Suprapubic skin (tissue), 4 donors: ENCODE measurements at regions not wholly inside any gene's neighbourhood (a gene's known extent, or its start where the extent isn't known, plus 50 kb on each side); places are given as distances from the start of the nearest gene placed in this dataset.
"Not testable (repeated sequence)": the region's sequence is repeated elsewhere in the genome, so short reads cannot be mapped to it uniquely, and the experiment has no call there.

Experiments used
- DNase-seq, 2 donors: peaks; one replicate each; pipeline ENCODE4 v3.0.0-alpha.2; 2019; ENCODE audit warnings: low spot score in 2 of 2
- H3K27ac ChIP-seq: fragments of 200-600 bp; sonication (generic); one replicate; pipeline ENCODE4 v1.5.1; 2019
- H3K27me3 ChIP-seq: fragments of 200-600 bp; sonication (generic); one replicate; pipeline ENCODE4 v1.5.1; 2019
- H3K36me3 ChIP-seq: fragments of 200-600 bp; sonication (generic); one replicate; pipeline ENCODE4 v1.5.1; 2019
- H3K4me1 ChIP-seq: fragments of 200-600 bp; sonication (generic); one replicate; pipeline ENCODE4 v1.5.1; 2019
- H3K4me3 ChIP-seq: fragments of 200-600 bp; sonication (generic); one replicate; pipeline ENCODE4 v1.5.1; 2019; ENCODE audit warnings: mild to moderate bottlenecking
- H3K9me3 ChIP-seq: fragments of 200-600 bp; sonication (generic); one replicate; pipeline ENCODE4 v1.5.1; 2019
- EP300 ChIP-seq: sonication (generic); formaldehyde crosslinking; IDR thresholded peaks from one replicate; pipeline ENCODE4 v1.6.1; 2017; ENCODE audit warnings: antibody characterized with exemption
- POLR2A ChIP-seq, 2 donors: fragments of 450-650 bp; IDR thresholded peaks; one replicate each; pipeline ENCODE4 v1.6.1; 2017; ENCODE audit warnings: antibody characterized with exemption in 2 of 2, mild to moderate bottlenecking in 2 of 2, moderate library complexity in 2 of 2
- POLR2AphosphoS5 ChIP-seq, 3 donors: sonication (generic); formaldehyde crosslinking; IDR thresholded peaks; one replicate each; pipeline ENCODE4 v1.6.1; 2017; ENCODE audit warnings: antibody characterized with exemption in 3 of 3
- WGBS: methylation state at CpG from one replicate; pipeline ENCODE4 v1.1.5; 2018; 5-methylcytosine and 5-hydroxymethylcytosine counted together
- TF ChIP-seq, protein P1 (sequence below), 2 donors: fragments of 200-600 bp in 1 of 2; fragments of 450-650 bp in 1 of 2; sonication (generic) in 1 of 2; IDR thresholded peaks; one replicate each; pipeline ENCODE4 v1.5.1; 2016 to 2019; ENCODE audit warnings: antibody characterized with exemption in 2 of 2, mild to moderate bottlenecking in 1 of 2, moderate library complexity in 1 of 2

GRCh38 chr5:138676002-138676401 lies 77.2 kb upstream of the CTNNA1 start:
- DNase-seq = no peak
- 94% methylated on average over 5 of the region's 5 CpGs for WGBS
- no peaks in the 10 kb centered on the region for H3K4me1 ChIP-seq
- H3K9me3 ChIP-seq = no peaks in the 10 kb centered on the region
- no peaks in the 10 kb centered on the region for H3K27me3 ChIP-seq
- TF ChIP-seq POLR2A (IDR thresholded peaks at IDR 0.05) (no peak), POLR2AphosphoS5 (IDR thresholded peaks at IDR 0.05) (no peak), EP300 (no peak)
- TF ChIP-seq, protein P1, sequence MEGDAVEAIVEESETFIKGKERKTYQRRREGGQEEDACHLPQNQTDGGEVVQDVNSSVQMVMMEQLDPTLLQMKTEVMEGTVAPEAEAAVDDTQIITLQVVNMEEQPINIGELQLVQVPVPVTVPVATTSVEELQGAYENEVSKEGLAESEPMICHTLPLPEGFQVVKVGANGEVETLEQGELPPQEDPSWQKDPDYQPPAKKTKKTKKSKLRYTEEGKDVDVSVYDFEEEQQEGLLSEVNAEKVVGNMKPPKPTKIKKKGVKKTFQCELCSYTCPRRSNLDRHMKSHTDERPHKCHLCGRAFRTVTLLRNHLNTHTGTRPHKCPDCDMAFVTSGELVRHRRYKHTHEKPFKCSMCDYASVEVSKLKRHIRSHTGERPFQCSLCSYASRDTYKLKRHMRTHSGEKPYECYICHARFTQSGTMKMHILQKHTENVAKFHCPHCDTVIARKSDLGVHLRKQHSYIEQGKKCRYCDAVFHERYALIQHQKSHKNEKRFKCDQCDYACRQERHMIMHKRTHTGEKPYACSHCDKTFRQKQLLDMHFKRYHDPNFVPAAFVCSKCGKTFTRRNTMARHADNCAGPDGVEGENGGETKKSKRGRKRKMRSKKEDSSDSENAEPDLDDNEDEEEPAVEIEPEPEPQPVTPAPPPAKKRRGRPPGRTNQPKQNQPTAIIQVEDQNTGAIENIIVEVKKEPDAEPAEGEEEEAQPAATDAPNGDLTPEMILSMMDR (IDR thresholded peaks at IDR 0.05) = no peak
- no peaks in the 10 kb centered on the region for H3K36me3 ChIP-seq
- no peak overlapping the region for H3K27ac ChIP-seq
- H3K4me3 ChIP-seq = no peak overlapping the region

GRCh38 chr5:138668451-138669380 lies 84.5 kb upstream of the CTNNA1 start:
- H3K36me3 ChIP-seq = no peaks in the 10 kb centered on the region
- TF ChIP-seq POLR2AphosphoS5 (IDR thresholded peaks at IDR 0.05) (no peak), EP300 (no peak), POLR2A (IDR thresholded peaks at IDR 0.05) (no peak)
- TF ChIP-seq, protein P1 (IDR thresholded peaks at IDR 0.05) = no peak
- H3K4me3 ChIP-seq = no peak overlapping the region
- peaks cover 17% of the 10 kb centered on the region for H3K4me1 ChIP-seq
- H3K27ac ChIP-seq = no peak overlapping the region
- DNase-seq = peak in 1 of 2 donors; percentile 49
- no peaks in the 10 kb centered on the region for H3K27me3 ChIP-seq
- no peaks in the 10 kb centered on the region for H3K9me3 ChIP-seq
- WGBS = 87% methylated on average over 7 of the region's 8 CpGs

GRCh38 chr5:138667782-138668331 lies 85.4 kb upstream of the CTNNA1 start:
- H3K27me3 ChIP-seq, H3K9me3 ChIP-seq, H3K36me3 ChIP-seq, H3K27ac ChIP-seq, H3K4me3 ChIP-seq: not testable (repeated sequence)
- 94% methylated on average over 2 of the region's 2 CpGs for WGBS
- DNase-seq = peak in 1 of 2 donors; percentile 18
- peaks cover 26% of the 10 kb centered on the region for H3K4me1 ChIP-seq

- no peaks in the 10 kb centered on the region for H3K27me3 ChIP-seq
- peak in 1 of 2 donors; percentile 35 for DNase-seq
- H3K27ac ChIP-seq = no peak overlapping the region
- no peaks in the 10 kb centered on the region for H3K36me3 ChIP-seq
- TF ChIP-seq, protein P1 (IDR thresholded peaks at IDR 0.05) = no peak
- TF ChIP-seq POLR2A (IDR thresholded peaks at IDR 0.05) (no peak), EP300 (no peak), POLR2AphosphoS5 (IDR thresholded peaks at IDR 0.05) (no peak)
- peaks cover 40% of the 10 kb centered on the region for H3K4me1 ChIP-seq
- WGBS = 89% methylated on average over 8 of the region's 8 CpGs
- no peaks in the 10 kb centered on the region for H3K9me3 ChIP-seq
- no peak overlapping the region for H3K4me3 ChIP-seq
These were observed 86.9 kb upstream of the CTNNA1 start for GRCh38 chr5:138666226-138666742.

DNA sequence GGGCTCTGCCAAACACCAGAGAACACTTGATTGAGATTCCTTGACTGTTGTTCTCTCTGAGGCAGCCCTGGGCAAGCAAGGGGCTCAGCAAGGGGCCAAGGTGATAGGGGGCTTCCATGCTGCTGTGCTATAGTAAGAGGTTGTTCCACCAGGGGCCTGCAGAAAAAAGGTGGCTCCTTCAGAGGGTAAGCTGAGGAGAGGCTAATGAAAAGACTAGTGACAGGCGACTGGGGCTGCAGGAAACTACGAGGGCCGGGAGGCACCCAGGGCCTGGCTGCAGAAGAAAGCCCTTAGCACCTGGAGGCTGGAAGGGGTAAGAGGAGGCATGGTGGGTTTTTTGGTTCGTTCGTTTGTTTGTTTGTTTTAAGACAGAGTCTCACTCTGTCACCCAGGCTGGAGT lies 88.0 kb upstream of the CTNNA1 start:
- peak overlapping the region; percentile 3 for H3K27ac ChIP-seq
- no peak for TF ChIP-seq POLR2A (IDR thresholded peaks at IDR 0.05)
- TF ChIP-seq EP300 = no peak
- TF ChIP-seq, protein P1 (IDR thresholded peaks at IDR 0.05) = no peak
- no peak for TF ChIP-seq POLR2AphosphoS5 (IDR thresholded peaks at IDR 0.05)

More for the DNA sequence above, 88.0 kb upstream of the CTNNA1 start:
- peak in 1 of 2 donors; percentile 59 for DNase-seq
- Histone ChIP-seq H3K9me3 (no peaks in the 10 kb centered on the region), H3K4me1 (peaks cover 43% of the 10 kb centered on the region), H3K36me3 (no peaks in the 10 kb centered on the region), H3K27me3 (no peaks in the 10 kb centered on the region), H3K4me3 (no peak overlapping the region)
- WGBS = 96% methylated on average over 5 of the region's 5 CpGs
